ENCODE measurements at regions not wholly inside any gene's neighbourhood (a gene's known extent, or its start where the extent isn't known, plus 50 kb on each side); places are given as distances from the start of the nearest gene placed in this dataset.

GRCh38 chr1:30418061-30418938 is 305.1 kb downstream of the MATN1 start:
- Histone ChIP-seq H3K27ac (ENCODE audit: low read depth in 1 of 2, low read length in 2 of 2) (no peak overlapping the region), H3K4me1 (ENCODE audit: control insufficient read depth in 1 of 2, insufficient read depth in 2 of 2, low read length in 2 of 2) (no peaks in the 10 kb centered on the region), H3K27me3 (ENCODE audit: control insufficient read depth in 1 of 2, insufficient read depth in 2 of 2, low read length in 1 of 2) (no peaks in the 10 kb centered on the region), H3K36me3 (ENCODE audit: control insufficient read depth in 1 of 2, insufficient read depth in 2 of 2, low read length in 1 of 2) (no peaks in the 10 kb centered on the region), H3K9me3 (ENCODE audit: control insufficient read depth, low read length) (no peaks in the 10 kb centered on the region), H3K4me3 (ENCODE audit: low read length in 2 of 2) (no peak overlapping the region)
- intact Hi-C loops (cut with DNase I), result no loop called here
- ATAC-seq (ENCODE audit: low FRiP score), result no peak
- peak in 1 of 2 donors; percentile 25 for DNase-seq
- WGBS, 2 donors, result 78 to 81% methylated on average over 10 of the region's 10 CpGs

GRCh38 chr1:30417701-30418046 is 305.7 kb downstream of the MATN1 start:
- no peak overlapping the region for H3K27ac ChIP-seq (ENCODE audit: low read depth in 1 of 2, low read length in 2 of 2)
- peak in 1 of 2 donors; percentile 55 for DNase-seq
- H3K9me3 ChIP-seq (ENCODE audit: control insufficient read depth, low read length), result no peaks in the 10 kb centered on the region
- WGBS, 2 donors, result 85 to 87% methylated on average over 3 of the region's 3 CpGs
- intact Hi-C loops (cut with DNase I), result no loop called here
- H3K27me3 ChIP-seq (ENCODE audit: control insufficient read depth in 1 of 2, insufficient read depth in 2 of 2, low read length in 1 of 2), result no peaks in the 10 kb centered on the region
- no peak for ATAC-seq (ENCODE audit: low FRiP score)
- no peaks in the 10 kb centered on the region for H3K36me3 ChIP-seq (ENCODE audit: control insufficient read depth in 1 of 2, insufficient read depth in 2 of 2, low read length in 1 of 2)
- H3K4me3 ChIP-seq (ENCODE audit: low read length in 2 of 2), result no peak overlapping the region
- H3K4me1 ChIP-seq (ENCODE audit: control insufficient read depth in 1 of 2, insufficient read depth in 2 of 2, low read length in 2 of 2), result no peaks in the 10 kb centered on the region

- H3K27me3 ChIP-seq (ENCODE audit: control insufficient read depth in 1 of 2, insufficient read depth in 2 of 2, low read length in 1 of 2), result no peaks in the 10 kb centered on the region
- no peaks in the 10 kb centered on the region for H3K36me3 ChIP-seq (ENCODE audit: control insufficient read depth in 1 of 2, insufficient read depth in 2 of 2, low read length in 1 of 2)
- H3K4me3 ChIP-seq (ENCODE audit: low read length in 2 of 2), result no peak overlapping the region
- no peaks in the 10 kb centered on the region for H3K9me3 ChIP-seq (ENCODE audit: control insufficient read depth, low read length)
- peak in 1 of 2 donors; percentile 19 for DNase-seq
- intact Hi-C loops (cut with DNase I), result no loop called here
- 87 to 88% methylated on average over 11 of the region's 11 CpGs for WGBS, 2 donors
- no peak overlapping the region for H3K27ac ChIP-seq (ENCODE audit: low read depth in 1 of 2, low read length in 2 of 2)
- no peak for ATAC-seq (ENCODE audit: low FRiP score)
- no peaks in the 10 kb centered on the region for H3K4me1 ChIP-seq (ENCODE audit: control insufficient read depth in 1 of 2, insufficient read depth in 2 of 2, low read length in 2 of 2)
Observed at GRCh38 chr1:30417001-30417700, 306.2 kb downstream of the MATN1 start.

- Histone ChIP-seq H3K36me3 (ENCODE audit: control insufficient read depth in 1 of 2, insufficient read depth in 2 of 2, low read length in 1 of 2) (no peaks in the 10 kb centered on the region), H3K27ac (ENCODE audit: low read depth in 1 of 2, low read length in 2 of 2) (no peak overlapping the region), H3K4me1 (ENCODE audit: control insufficient read depth in 1 of 2, insufficient read depth in 2 of 2, low read length in 2 of 2) (no peaks in the 10 kb centered on the region), H3K4me3 (ENCODE audit: low read length in 2 of 2) (no peak overlapping the region), H3K9me3 (ENCODE audit: control insufficient read depth, low read length) (no peaks in the 10 kb centered on the region), H3K27me3 (ENCODE audit: control insufficient read depth in 1 of 2, insufficient read depth in 2 of 2, low read length in 1 of 2) (no peaks in the 10 kb centered on the region)
- DNase-seq, result peak in 1 of 2 donors; percentile 12
- intact Hi-C loops (cut with DNase I), result no loop called here
- 68 to 76% methylated on average over 6 of the region's 6 CpGs for WGBS, 2 donors
- ATAC-seq (ENCODE audit: low FRiP score), result no peak
Observed at GRCh38 chr1:30416221-30416820, 307.1 kb downstream of the MATN1 start.

- DNase-seq (peak in 1 of 2 donors; percentile 39), ATAC-seq (ENCODE audit: low FRiP score) (no peak)
- H3K4me3 ChIP-seq (ENCODE audit: low read length in 2 of 2), result no peak overlapping the region
- WGBS, 2 donors, result 80 to 89% methylated on average over 7 of the region's 7 CpGs
- H3K36me3 ChIP-seq (ENCODE audit: control insufficient read depth in 1 of 2, insufficient read depth in 2 of 2, low read length in 1 of 2), result no peaks in the 10 kb centered on the region
- H3K9me3 ChIP-seq (ENCODE audit: control insufficient read depth, low read length), result no peaks in the 10 kb centered on the region
- intact Hi-C loops (cut with DNase I), result no loop called here
- H3K27me3 ChIP-seq (ENCODE audit: control insufficient read depth in 1 of 2, insufficient read depth in 2 of 2, low read length in 1 of 2), result no peaks in the 10 kb centered on the region
- no peaks in the 10 kb centered on the region for H3K4me1 ChIP-seq (ENCODE audit: control insufficient read depth in 1 of 2, insufficient read depth in 2 of 2, low read length in 2 of 2)
- no peak overlapping the region for H3K27ac ChIP-seq (ENCODE audit: low read depth in 1 of 2, low read length in 2 of 2)
Observed at GRCh38 chr1:30415171-30415940, 308.0 kb downstream of the MATN1 start.

- no peak overlapping the region for H3K4me3 ChIP-seq (ENCODE audit: low read length in 2 of 2)
- intact Hi-C loops (cut with DNase I), result no loop called here
- H3K9me3 ChIP-seq (ENCODE audit: control insufficient read depth, low read length), result no peaks in the 10 kb centered on the region
- H3K4me1 ChIP-seq (ENCODE audit: control insufficient read depth in 1 of 2, insufficient read depth in 2 of 2, low read length in 2 of 2), result no peaks in the 10 kb centered on the region
- 55 to 67% methylated on average over 3 of the region's 3 CpGs for WGBS, 2 donors
- H3K27me3 ChIP-seq (ENCODE audit: control insufficient read depth in 1 of 2, insufficient read depth in 2 of 2, low read length in 1 of 2), result no peaks in the 10 kb centered on the region
- ATAC-seq (ENCODE audit: low FRiP score) (no peak), DNase-seq (no peak)
- no peaks in the 10 kb centered on the region for H3K36me3 ChIP-seq (ENCODE audit: control insufficient read depth in 1 of 2, insufficient read depth in 2 of 2, low read length in 1 of 2)
- no peak overlapping the region for H3K27ac ChIP-seq (ENCODE audit: low read depth in 1 of 2, low read length in 2 of 2)
Observed at GRCh38 chr1:30414851-30415165, 308.6 kb downstream of the MATN1 start.

- no peaks in the 10 kb centered on the region for H3K27me3 ChIP-seq (ENCODE audit: control insufficient read depth in 1 of 2, insufficient read depth in 2 of 2, low read length in 1 of 2)
- intact Hi-C loops (cut with DNase I), result no loop called here
- no peak overlapping the region for H3K4me3 ChIP-seq (ENCODE audit: low read length in 2 of 2)
- H3K36me3 ChIP-seq (ENCODE audit: control insufficient read depth in 1 of 2, insufficient read depth in 2 of 2, low read length in 1 of 2), result no peaks in the 10 kb centered on the region
- ATAC-seq (ENCODE audit: low FRiP score) (no peak), DNase-seq (peak in 1 of 2 donors; percentile 50)
- no peak overlapping the region for H3K27ac ChIP-seq (ENCODE audit: low read depth in 1 of 2, low read length in 2 of 2)
- no peaks in the 10 kb centered on the region for H3K9me3 ChIP-seq (ENCODE audit: control insufficient read depth, low read length)
- WGBS, 2 donors, result 63 to 64% methylated on average over 14 of the region's 14 CpGs
- H3K4me1 ChIP-seq (ENCODE audit: control insufficient read depth in 1 of 2, insufficient read depth in 2 of 2, low read length in 2 of 2), result no peaks in the 10 kb centered on the region
Observed at GRCh38 chr1:30414086-30414850, 309.1 kb downstream of the MATN1 start.

GRCh38 chr1:30413606-30414005 is 309.8 kb downstream of the MATN1 start:
- DNase-seq (peak in 1 of 2 donors; percentile 34), ATAC-seq (ENCODE audit: low FRiP score) (no peak)

More at GRCh38 chr1:30413606-30414005, 309.8 kb downstream of the MATN1 start:
- Histone ChIP-seq H3K9me3 (ENCODE audit: control insufficient read depth, low read length) (no peaks in the 10 kb centered on the region), H3K4me1 (ENCODE audit: control insufficient read depth in 1 of 2, insufficient read depth in 2 of 2, low read length in 2 of 2) (no peaks in the 10 kb centered on the region), H3K27ac (ENCODE audit: low read depth in 1 of 2, low read length in 2 of 2) (no peak overlapping the region), H3K36me3 (ENCODE audit: control insufficient read depth in 1 of 2, insufficient read depth in 2 of 2, low read length in 1 of 2) (no peaks in the 10 kb centered on the region), H3K4me3 (ENCODE audit: low read length in 2 of 2) (no peak overlapping the region), H3K27me3 (ENCODE audit: control insufficient read depth in 1 of 2, insufficient read depth in 2 of 2, low read length in 1 of 2) (no peaks in the 10 kb centered on the region)
- WGBS, 2 donors, result 80 to 83% methylated on average over 12 of the region's 12 CpGs
- intact Hi-C loops (cut with DNase I), result no loop called here

Measured in aorta (tissue), 5 donors.